GM08714 (cell line): ENCODE measurements at regions not wholly inside any gene's neighbourhood (a gene's known extent, or its start where the extent isn't known, plus 50 kb on each side); places are given as distances from the start of the nearest gene placed in this dataset.

Experiments
- H3K4me3 ChIP-seq: fragments of 200-500 bp; sonication (Bioruptor generic); 2 replicates; pipeline ENCODE4 v1.5.1; 2014; ENCODE audit warnings: mild to moderate bottlenecking, low read length, inconsistent platforms
- ZNF274 ChIP-seq: IDR thresholded peaks from 2 replicates; pipeline ENCODE4 v1.6.1; 2012; ENCODE audit warnings: mild to moderate bottlenecking, low read depth, low read length

GRCh38 chr4:23016981-23017380 is 324.2 kb downstream of the GBA3 start:
- TF ChIP-seq ZNF274, result no peak
- no peak overlapping the region for H3K4me3 ChIP-seq

GRCh38 chr4:23015821-23016220 is 323.1 kb downstream of the GBA3 start:
- TF ChIP-seq ZNF274, result no peak
- no peak overlapping the region for H3K4me3 ChIP-seq

- no peak for TF ChIP-seq ZNF274
These were observed 316.4 kb downstream of the GBA3 start for GRCh38 chr4:23009093-23009492.

GRCh38 chr4:23006756-23007155 is 314.0 kb downstream of the GBA3 start:
- no peak overlapping the region for H3K4me3 ChIP-seq

More at GRCh38 chr4:23009093-23009492, 316.4 kb downstream of the GBA3 start:
- no peak overlapping the region for H3K4me3 ChIP-seq

GRCh38 chr4:23005691-23006090 is 313.0 kb downstream of the GBA3 start:
- TF ChIP-seq ZNF274, result no peak
- no peak overlapping the region for H3K4me3 ChIP-seq

More at GRCh38 chr4:23006756-23007155, 314.0 kb downstream of the GBA3 start:
- TF ChIP-seq ZNF274, result no peak

GRCh38 chr4:23001478-23001877 is 308.7 kb downstream of the GBA3 start:
- no peak for TF ChIP-seq ZNF274
- no peak overlapping the region for H3K4me3 ChIP-seq

- H3K4me3 ChIP-seq, result no peak overlapping the region
- TF ChIP-seq ZNF274, result no peak
These were observed 306.7 kb downstream of the GBA3 start for GRCh38 chr4:22999419-22999818.

- no peak overlapping the region for H3K4me3 ChIP-seq
- TF ChIP-seq ZNF274, result no peak
These were observed 304.9 kb downstream of the GBA3 start for GRCh38 chr4:22997358-22998224.

GRCh38 chr4:22991576-22991975 is 298.8 kb downstream of the GBA3 start:
- H3K4me3 ChIP-seq, result no peak overlapping the region
- no peak for TF ChIP-seq ZNF274

GRCh38 chr4:22988526-22988925 is 295.8 kb downstream of the GBA3 start:
- H3K4me3 ChIP-seq, result no peak overlapping the region
- TF ChIP-seq ZNF274, result no peak

GRCh38 chr4:22987870-22988269 is 295.1 kb downstream of the GBA3 start:
- no peak overlapping the region for H3K4me3 ChIP-seq
- no peak for TF ChIP-seq ZNF274

GRCh38 chr4:22986881-22987280 is 294.1 kb downstream of the GBA3 start:
- no peak for TF ChIP-seq ZNF274
- no peak overlapping the region for H3K4me3 ChIP-seq

GRCh38 chr4:22986262-22986661 is 293.5 kb downstream of the GBA3 start:
- H3K4me3 ChIP-seq, result no peak overlapping the region
- no peak for TF ChIP-seq ZNF274

- H3K4me3 ChIP-seq, result no peak overlapping the region
- TF ChIP-seq ZNF274, result no peak
These were observed 291.7 kb downstream of the GBA3 start for GRCh38 chr4:22984390-22984789.

GRCh38 chr4:22978656-22979055 is 285.9 kb downstream of the GBA3 start:
- no peak overlapping the region for H3K4me3 ChIP-seq
- no peak for TF ChIP-seq ZNF274
